Breast epithelium (tissue), 3 donors: ENCODE measurements at regions not wholly inside any gene's neighbourhood (a gene's known extent, or its start where the extent isn't known, plus 50 kb on each side); places are given as distances from the start of the nearest gene placed in this dataset.

Experiments used
- POLR2A ChIP-seq: fragments of 450-650 bp; IDR thresholded peaks from one replicate; pipeline ENCODE4 v1.6.1; 2016; ENCODE audit warnings: antibody characterized with exemption, mild to moderate bottlenecking, moderate library complexity
- TF ChIP-seq, protein P1 (sequence below), 3 donors: fragments of 450-650 bp; IDR thresholded peaks; one replicate each; pipeline ENCODE4 v1.5.1; 2016 to 2017; ENCODE audit warnings: antibody characterized with exemption in 3 of 3, mild to moderate bottlenecking in 3 of 3, moderate library complexity in 3 of 3

DNA sequence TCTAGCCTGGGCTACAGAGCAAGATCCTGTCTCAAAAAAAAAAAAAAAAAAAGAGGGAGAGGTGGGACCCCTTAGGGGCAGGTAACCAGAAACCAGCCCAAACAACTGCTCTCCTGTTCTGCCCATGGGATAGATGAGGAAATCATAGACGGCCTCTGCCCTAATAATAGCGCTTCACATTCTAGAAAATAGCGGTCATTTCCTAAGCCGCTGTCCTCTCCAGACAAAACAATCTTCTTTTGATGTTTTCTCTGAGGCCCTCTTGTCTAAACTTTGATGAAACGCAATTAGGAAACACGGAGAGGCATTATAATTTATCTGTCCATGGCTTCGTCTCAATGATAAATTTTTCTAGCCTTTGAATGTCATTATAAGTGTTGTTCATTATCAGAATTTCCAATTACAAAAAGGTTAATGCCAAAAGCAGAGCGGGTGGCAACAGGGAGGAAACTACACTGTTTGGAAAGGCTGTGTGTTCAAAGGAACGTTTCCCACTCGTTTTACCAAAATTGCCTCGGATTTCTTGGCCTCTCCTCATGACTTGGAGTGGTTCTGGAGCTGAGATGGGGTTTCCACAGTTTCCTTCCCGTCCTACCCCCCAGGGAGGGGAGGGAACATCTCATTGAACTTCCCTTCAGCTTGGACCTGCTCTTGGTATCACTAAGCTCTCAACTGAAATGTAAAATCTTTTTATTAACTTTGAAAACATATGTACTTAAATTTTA lies 151.6 kb upstream of the ZNF236 start:
- TF ChIP-seq, protein P1, sequence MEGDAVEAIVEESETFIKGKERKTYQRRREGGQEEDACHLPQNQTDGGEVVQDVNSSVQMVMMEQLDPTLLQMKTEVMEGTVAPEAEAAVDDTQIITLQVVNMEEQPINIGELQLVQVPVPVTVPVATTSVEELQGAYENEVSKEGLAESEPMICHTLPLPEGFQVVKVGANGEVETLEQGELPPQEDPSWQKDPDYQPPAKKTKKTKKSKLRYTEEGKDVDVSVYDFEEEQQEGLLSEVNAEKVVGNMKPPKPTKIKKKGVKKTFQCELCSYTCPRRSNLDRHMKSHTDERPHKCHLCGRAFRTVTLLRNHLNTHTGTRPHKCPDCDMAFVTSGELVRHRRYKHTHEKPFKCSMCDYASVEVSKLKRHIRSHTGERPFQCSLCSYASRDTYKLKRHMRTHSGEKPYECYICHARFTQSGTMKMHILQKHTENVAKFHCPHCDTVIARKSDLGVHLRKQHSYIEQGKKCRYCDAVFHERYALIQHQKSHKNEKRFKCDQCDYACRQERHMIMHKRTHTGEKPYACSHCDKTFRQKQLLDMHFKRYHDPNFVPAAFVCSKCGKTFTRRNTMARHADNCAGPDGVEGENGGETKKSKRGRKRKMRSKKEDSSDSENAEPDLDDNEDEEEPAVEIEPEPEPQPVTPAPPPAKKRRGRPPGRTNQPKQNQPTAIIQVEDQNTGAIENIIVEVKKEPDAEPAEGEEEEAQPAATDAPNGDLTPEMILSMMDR (IDR thresholded peaks at IDR 0.05): no peak
- TF ChIP-seq POLR2A: no peak
